Suprapubic skin (tissue), 4 donors: ENCODE measurements at regions not wholly inside any gene's neighbourhood (a gene's known extent, or its start where the extent isn't known, plus 50 kb on each side); places are given as distances from the start of the nearest gene placed in this dataset.

Experiments
- EP300 ChIP-seq: sonication (generic); formaldehyde crosslinking; IDR thresholded peaks from one replicate; pipeline ENCODE4 v1.6.1; 2017; ENCODE audit warnings: antibody characterized with exemption
- POLR2A ChIP-seq, 2 donors: fragments of 450-650 bp; IDR thresholded peaks; one replicate each; pipeline ENCODE4 v1.6.1; 2017; ENCODE audit warnings: antibody characterized with exemption in 2 of 2, mild to moderate bottlenecking in 2 of 2, moderate library complexity in 2 of 2
- POLR2AphosphoS5 ChIP-seq, 3 donors: sonication (generic); formaldehyde crosslinking; IDR thresholded peaks; one replicate each; pipeline ENCODE4 v1.6.1; 2017; ENCODE audit warnings: antibody characterized with exemption in 3 of 3
- TF ChIP-seq, protein P1 (sequence below), 2 donors: fragments of 200-600 bp in 1 of 2; fragments of 450-650 bp in 1 of 2; sonication (generic) in 1 of 2; IDR thresholded peaks; one replicate each; pipeline ENCODE4 v1.5.1; 2016 to 2019; ENCODE audit warnings: antibody characterized with exemption in 2 of 2, mild to moderate bottlenecking in 1 of 2, moderate library complexity in 1 of 2

DNA sequence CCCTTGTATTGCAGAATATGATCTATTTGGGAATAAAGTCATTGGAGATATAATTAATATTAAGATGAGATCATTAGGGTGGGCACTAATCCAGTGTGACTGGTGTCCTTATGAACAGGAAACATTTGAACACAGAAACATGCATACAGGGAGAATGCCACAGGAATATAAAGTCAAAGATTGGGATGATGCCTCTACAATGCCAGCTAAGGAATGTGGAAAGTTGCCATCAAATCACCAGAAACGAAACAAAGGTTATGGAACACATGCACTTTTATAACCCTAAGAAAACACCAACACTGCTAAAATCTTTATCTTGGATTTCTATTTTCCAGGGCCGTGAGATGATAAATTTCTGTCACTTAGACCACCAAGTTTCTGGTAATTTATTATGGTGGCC lies 442.4 kb upstream of the BCHE start:
- TF ChIP-seq, protein P1, sequence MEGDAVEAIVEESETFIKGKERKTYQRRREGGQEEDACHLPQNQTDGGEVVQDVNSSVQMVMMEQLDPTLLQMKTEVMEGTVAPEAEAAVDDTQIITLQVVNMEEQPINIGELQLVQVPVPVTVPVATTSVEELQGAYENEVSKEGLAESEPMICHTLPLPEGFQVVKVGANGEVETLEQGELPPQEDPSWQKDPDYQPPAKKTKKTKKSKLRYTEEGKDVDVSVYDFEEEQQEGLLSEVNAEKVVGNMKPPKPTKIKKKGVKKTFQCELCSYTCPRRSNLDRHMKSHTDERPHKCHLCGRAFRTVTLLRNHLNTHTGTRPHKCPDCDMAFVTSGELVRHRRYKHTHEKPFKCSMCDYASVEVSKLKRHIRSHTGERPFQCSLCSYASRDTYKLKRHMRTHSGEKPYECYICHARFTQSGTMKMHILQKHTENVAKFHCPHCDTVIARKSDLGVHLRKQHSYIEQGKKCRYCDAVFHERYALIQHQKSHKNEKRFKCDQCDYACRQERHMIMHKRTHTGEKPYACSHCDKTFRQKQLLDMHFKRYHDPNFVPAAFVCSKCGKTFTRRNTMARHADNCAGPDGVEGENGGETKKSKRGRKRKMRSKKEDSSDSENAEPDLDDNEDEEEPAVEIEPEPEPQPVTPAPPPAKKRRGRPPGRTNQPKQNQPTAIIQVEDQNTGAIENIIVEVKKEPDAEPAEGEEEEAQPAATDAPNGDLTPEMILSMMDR (IDR thresholded peaks at IDR 0.05), result no peak
- TF ChIP-seq POLR2A (IDR thresholded peaks at IDR 0.05) (no peak), POLR2AphosphoS5 (IDR thresholded peaks at IDR 0.05) (no peak), EP300 (no peak)
